ENCODE measurements at regions not wholly inside any gene's neighbourhood (a gene's known extent, or its start where the extent isn't known, plus 50 kb on each side); places are given as distances from the start of the nearest gene placed in this dataset.

- no peaks in the 10 kb centered on the region for H3K36me3 ChIP-seq (ENCODE audit: insufficient read depth, low read length)
- H4K20me1 ChIP-seq (ENCODE audit: insufficient read depth, low read length): 0 out of 2 replicates have a peak, but pooled peaks cover 2% of the 10 kb centered on the region
- no peak overlapping the region for H2AFZ ChIP-seq (ENCODE audit: low read depth, low read length)
- H3K9ac ChIP-seq (ENCODE audit: low read depth, low read length): no peak overlapping the region
- DNase-seq (no peak), ATAC-seq (ENCODE audit: insufficient read depth, low read depth) (no peak)
- no peak overlapping the region for H3K4me2 ChIP-seq (ENCODE audit: insufficient read depth, low read length)
- no peaks in the 10 kb centered on the region for H3K9me3 ChIP-seq (ENCODE audit: insufficient read depth, low read length, severe bottlenecking)
- TF ChIP-seq, protein P1, sequence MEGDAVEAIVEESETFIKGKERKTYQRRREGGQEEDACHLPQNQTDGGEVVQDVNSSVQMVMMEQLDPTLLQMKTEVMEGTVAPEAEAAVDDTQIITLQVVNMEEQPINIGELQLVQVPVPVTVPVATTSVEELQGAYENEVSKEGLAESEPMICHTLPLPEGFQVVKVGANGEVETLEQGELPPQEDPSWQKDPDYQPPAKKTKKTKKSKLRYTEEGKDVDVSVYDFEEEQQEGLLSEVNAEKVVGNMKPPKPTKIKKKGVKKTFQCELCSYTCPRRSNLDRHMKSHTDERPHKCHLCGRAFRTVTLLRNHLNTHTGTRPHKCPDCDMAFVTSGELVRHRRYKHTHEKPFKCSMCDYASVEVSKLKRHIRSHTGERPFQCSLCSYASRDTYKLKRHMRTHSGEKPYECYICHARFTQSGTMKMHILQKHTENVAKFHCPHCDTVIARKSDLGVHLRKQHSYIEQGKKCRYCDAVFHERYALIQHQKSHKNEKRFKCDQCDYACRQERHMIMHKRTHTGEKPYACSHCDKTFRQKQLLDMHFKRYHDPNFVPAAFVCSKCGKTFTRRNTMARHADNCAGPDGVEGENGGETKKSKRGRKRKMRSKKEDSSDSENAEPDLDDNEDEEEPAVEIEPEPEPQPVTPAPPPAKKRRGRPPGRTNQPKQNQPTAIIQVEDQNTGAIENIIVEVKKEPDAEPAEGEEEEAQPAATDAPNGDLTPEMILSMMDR (IDR thresholded peaks at IDR 0.05; ENCODE audit: borderline replicate concordance, extremely low read depth, low read length, poor library complexity, severe bottlenecking): no peak
- TF ChIP-seq EZH2 (IDR thresholded peaks at IDR 0.05; ENCODE audit: borderline replicate concordance, low read depth, low read length, severe bottlenecking): no peak
- no peaks in the 10 kb centered on the region for H3K4me1 ChIP-seq (ENCODE audit: insufficient read depth, low read length)
- no peak overlapping the region for H3K4me3 ChIP-seq (ENCODE audit: low read depth in 1 of 2, low read length in 2 of 2)
- peaks cover 3% of the 10 kb centered on the region for H3K27me3 ChIP-seq (ENCODE audit: insufficient read depth, low read length, poor library complexity)
- no peaks in the 10 kb centered on the region for H3K79me2 ChIP-seq (ENCODE audit: insufficient read depth, low read length)
- H3K27ac ChIP-seq (ENCODE audit: low read length): no peak overlapping the region
Observed at GRCh38 chr10:128497660-128498377, 371.6 kb upstream of the MKI67 start.

DNA sequence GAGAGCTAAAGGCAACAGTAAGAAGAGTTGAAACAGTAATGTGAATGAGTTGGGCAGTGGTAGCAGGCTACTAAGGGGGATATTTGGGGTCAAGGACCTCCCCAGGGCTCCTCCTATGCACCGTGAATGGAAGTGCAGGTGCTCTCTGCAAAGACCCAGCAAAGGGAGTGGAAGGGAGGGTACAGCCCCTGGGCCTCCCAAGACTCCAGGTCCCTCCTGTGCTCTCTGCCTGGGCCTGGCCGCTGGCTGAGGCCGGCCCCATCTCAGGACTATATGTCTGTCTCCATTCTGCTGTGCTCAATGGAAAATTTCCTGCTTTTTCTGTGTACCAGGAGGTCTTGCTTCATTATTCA is 372.1 kb upstream of the MKI67 start:
- Histone ChIP-seq H2AFZ (ENCODE audit: low read depth, low read length) (no peak overlapping the region), H3K27me3 (ENCODE audit: insufficient read depth, low read length, poor library complexity) (peaks cover 3% of the 10 kb centered on the region), H3K9me3 (ENCODE audit: insufficient read depth, low read length, severe bottlenecking) (no peaks in the 10 kb centered on the region), H3K79me2 (ENCODE audit: insufficient read depth, low read length) (no peaks in the 10 kb centered on the region), H3K27ac (ENCODE audit: low read length) (no peak overlapping the region), H3K9ac (ENCODE audit: low read depth, low read length) (no peak overlapping the region), H3K4me2 (ENCODE audit: insufficient read depth, low read length) (no peak overlapping the region), H3K4me3 (ENCODE audit: low read depth in 1 of 2, low read length in 2 of 2) (no peak overlapping the region), H3K4me1 (ENCODE audit: insufficient read depth, low read length) (no peaks in the 10 kb centered on the region), H3K36me3 (ENCODE audit: insufficient read depth, low read length) (no peaks in the 10 kb centered on the region), H4K20me1 (ENCODE audit: insufficient read depth, low read length) (0 out of 2 replicates have a peak, but pooled peaks cover 2% of the 10 kb centered on the region)
- ATAC-seq (ENCODE audit: insufficient read depth, low read depth) (no peak), DNase-seq (no peak)
- TF ChIP-seq, protein P1 (IDR thresholded peaks at IDR 0.05; ENCODE audit: borderline replicate concordance, extremely low read depth, low read length, poor library complexity, severe bottlenecking): no peak
- TF ChIP-seq EZH2 (IDR thresholded peaks at IDR 0.05; ENCODE audit: borderline replicate concordance, low read depth, low read length, severe bottlenecking): no peak

GRCh38 chr10:128498746-128499145 is 372.5 kb upstream of the MKI67 start:
- Histone ChIP-seq H3K27me3 (ENCODE audit: insufficient read depth, low read length, poor library complexity) (peaks cover 3% of the 10 kb centered on the region), H3K4me2 (ENCODE audit: insufficient read depth, low read length) (no peak overlapping the region), H3K79me2 (ENCODE audit: insufficient read depth, low read length) (no peaks in the 10 kb centered on the region), H2AFZ (ENCODE audit: low read depth, low read length) (no peak overlapping the region), H4K20me1 (ENCODE audit: insufficient read depth, low read length) (0 out of 2 replicates have a peak, but pooled peaks cover 2% of the 10 kb centered on the region), H3K9ac (ENCODE audit: low read depth, low read length) (no peak overlapping the region), H3K9me3 (ENCODE audit: insufficient read depth, low read length, severe bottlenecking) (no peaks in the 10 kb centered on the region), H3K4me3 (ENCODE audit: low read depth in 1 of 2, low read length in 2 of 2) (no peak overlapping the region), H3K27ac (ENCODE audit: low read length) (no peak overlapping the region), H3K4me1 (ENCODE audit: insufficient read depth, low read length) (no peaks in the 10 kb centered on the region), H3K36me3 (ENCODE audit: insufficient read depth, low read length) (no peaks in the 10 kb centered on the region)
- no peak for TF ChIP-seq EZH2 (IDR thresholded peaks at IDR 0.05; ENCODE audit: borderline replicate concordance, low read depth, low read length, severe bottlenecking)
- TF ChIP-seq, protein P1 (IDR thresholded peaks at IDR 0.05; ENCODE audit: borderline replicate concordance, extremely low read depth, low read length, poor library complexity, severe bottlenecking): no peak
- ATAC-seq (ENCODE audit: insufficient read depth, low read depth) (no peak), DNase-seq (no peak)
